ENCODE measurements at regions not wholly inside any gene's neighbourhood (a gene's known extent, or its start where the extent isn't known, plus 50 kb on each side); places are given as distances from the start of the nearest gene placed in this dataset.

DNA sequence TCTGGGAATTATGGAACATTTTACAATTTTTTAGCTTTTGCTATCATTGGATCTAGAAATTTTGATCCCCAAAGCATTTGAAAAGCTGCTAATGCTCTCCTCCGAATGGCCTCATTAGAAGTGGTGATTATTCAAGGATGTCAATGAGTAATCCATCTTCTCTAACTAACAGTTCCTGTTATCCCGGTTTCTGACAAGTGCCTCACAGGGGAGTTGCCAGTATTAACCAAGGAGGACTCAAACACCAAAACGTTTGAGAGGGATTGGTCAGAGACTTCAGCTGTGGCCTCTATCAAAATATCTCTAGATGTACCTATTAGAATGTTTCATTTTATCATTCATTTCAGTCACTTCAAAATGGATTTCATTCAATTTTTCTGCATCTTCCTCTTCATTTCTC, 208.3 kb upstream of the ITGA1 start:
- TF ChIP-seq CTCF (IDR thresholded peaks at IDR 0.05; ENCODE audit: insufficient read depth, low read depth, low read length, missing control alignments): no peak
- no peak overlapping the region for H3K4me3 ChIP-seq (ENCODE audit: low read depth, low read length)
- DNase-seq (ENCODE audit: low read depth): no peak

DNA sequence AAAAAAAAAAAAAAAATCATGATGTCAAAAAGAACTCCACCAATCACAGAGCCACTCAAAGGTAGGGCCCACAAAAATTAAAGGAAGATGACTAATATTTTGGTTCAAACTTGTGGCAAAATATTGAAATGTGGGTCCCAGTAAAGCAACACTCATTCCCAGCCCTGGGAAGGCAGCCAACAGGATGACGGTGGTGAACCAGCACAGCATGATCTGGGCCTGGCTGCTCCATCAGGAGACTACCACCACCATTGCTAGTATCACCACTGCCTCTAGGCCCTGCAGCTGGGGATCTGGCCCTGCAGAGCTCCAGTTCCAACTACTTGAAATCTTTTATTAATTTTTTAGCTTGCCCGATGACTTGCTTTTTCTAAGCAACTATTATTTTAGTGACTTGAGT, 206.8 kb upstream of the ITGA1 start:
- DNase-seq (ENCODE audit: low read depth): no peak
- no peak overlapping the region for H3K4me3 ChIP-seq (ENCODE audit: low read depth, low read length)
- TF ChIP-seq CTCF (IDR thresholded peaks at IDR 0.05; ENCODE audit: insufficient read depth, low read depth, low read length, missing control alignments): no peak

- no peak overlapping the region for H3K4me3 ChIP-seq (ENCODE audit: low read depth, low read length)
- peak; percentile 5 for DNase-seq (ENCODE audit: low read depth)
- no peak for TF ChIP-seq CTCF (IDR thresholded peaks at IDR 0.05; ENCODE audit: insufficient read depth, low read depth, low read length, missing control alignments)
Measured at GRCh38 chr5:52582313-52582712, 205.4 kb upstream of the ITGA1 start.

- no peak for DNase-seq (ENCODE audit: low read depth)
- TF ChIP-seq CTCF (IDR thresholded peaks at IDR 0.05; ENCODE audit: insufficient read depth, low read depth, low read length, missing control alignments): no peak
- no peak overlapping the region for H3K4me3 ChIP-seq (ENCODE audit: low read depth, low read length)
Measured at GRCh38 chr5:52587131-52587530, 200.6 kb upstream of the ITGA1 start.

- no peak for DNase-seq (ENCODE audit: low read depth)
- TF ChIP-seq CTCF (IDR thresholded peaks at IDR 0.05; ENCODE audit: insufficient read depth, low read depth, low read length, missing control alignments): no peak
- no peak overlapping the region for H3K4me3 ChIP-seq (ENCODE audit: low read depth, low read length)
Measured at GRCh38 chr5:52597625-52598024, 190.1 kb upstream of the ITGA1 start.

DNA sequence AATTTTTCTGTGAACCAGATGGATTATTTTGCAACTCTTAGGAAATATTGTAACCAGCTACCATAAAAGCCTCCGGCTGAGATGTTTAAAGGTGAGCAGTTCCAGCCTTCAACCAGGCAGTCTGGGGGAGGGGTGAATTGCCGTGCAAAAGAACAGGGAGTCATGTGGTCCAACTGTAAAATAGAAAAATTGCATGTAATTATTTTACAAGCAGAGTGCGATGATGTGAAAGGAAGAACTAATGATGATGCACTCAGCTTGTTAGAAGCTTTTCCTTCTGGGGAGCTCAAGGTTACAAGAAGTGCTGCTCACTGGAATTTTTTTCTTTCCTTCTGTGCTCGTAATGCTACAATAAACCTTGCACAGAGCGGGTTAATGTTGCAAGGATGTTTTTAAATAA, 188.7 kb upstream of the ITGA1 start:
- no peak for TF ChIP-seq CTCF (IDR thresholded peaks at IDR 0.05; ENCODE audit: insufficient read depth, low read depth, low read length, missing control alignments)
- no peak for DNase-seq (ENCODE audit: low read depth)
- no peak overlapping the region for H3K4me3 ChIP-seq (ENCODE audit: low read depth, low read length)

DNA sequence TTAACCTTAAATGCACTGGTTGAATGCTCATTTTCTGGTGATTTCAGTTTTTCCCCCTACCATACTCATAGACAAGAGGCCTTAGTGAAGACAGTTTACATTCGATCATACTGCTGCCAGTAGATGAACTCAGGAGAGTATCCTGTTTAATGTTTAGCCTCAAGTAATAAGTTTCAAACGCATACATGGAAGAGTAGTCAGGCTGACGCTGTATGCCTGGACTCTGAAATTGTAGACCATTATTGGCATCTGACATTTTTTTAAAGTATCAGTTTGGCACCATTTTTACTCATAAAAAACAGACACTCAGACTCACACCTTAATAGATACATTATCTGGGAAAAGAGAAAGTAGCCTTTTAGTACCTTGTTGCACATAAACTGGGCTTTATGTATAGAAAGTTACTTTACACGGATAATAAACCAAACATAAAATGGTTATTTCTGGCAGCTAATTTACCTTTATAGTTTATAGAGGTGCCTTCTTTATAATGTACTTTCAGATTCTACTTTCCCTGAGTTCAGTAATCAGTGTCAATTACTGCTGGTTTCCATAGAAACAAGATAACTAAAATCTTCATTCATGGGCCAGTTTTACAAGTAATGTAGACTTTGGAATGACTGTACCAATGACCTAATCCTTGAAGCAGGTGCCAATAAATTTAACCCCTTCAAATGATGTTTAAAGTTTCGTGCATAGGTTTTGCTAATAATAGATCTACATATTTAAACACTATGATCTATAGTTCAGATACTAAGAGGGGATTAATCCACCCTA, 183.8 kb upstream of the ITGA1 start:
- no peak overlapping the region for H3K4me3 ChIP-seq (ENCODE audit: low read depth, low read length)
- TF ChIP-seq CTCF (IDR thresholded peaks at IDR 0.05; ENCODE audit: insufficient read depth, low read depth, low read length, missing control alignments): no peak
- DNase-seq (ENCODE audit: low read depth): no peak

Data from GM12865 (cell line).